ENCODE measurements at regions not wholly inside any gene's neighbourhood (a gene's known extent, or its start where the extent isn't known, plus 50 kb on each side); places are given as distances from the start of the nearest gene placed in this dataset.

- Histone ChIP-seq H3K27me3 (replicated peaks in 1 of 4; ENCODE audit: control insufficient read depth in 3 of 4, extremely low read depth in 1 of 4, insufficient read depth in 3 of 4, low read length in 3 of 4) (no peaks in the 10 kb centered on the region; a peak in 1 of 7 replicates), H3K4ac (replicated peaks; ENCODE audit: insufficient read length, low read depth, low read length) (no peak overlapping the region), H3K27ac (ENCODE audit: low read depth, low read length) (no peak overlapping the region), H3K14ac (ENCODE audit: insufficient read length) (no peak overlapping the region), H3K18ac (ENCODE audit: extremely low read depth, low read length) (no peak overlapping the region), H4K5ac (ENCODE audit: insufficient read length, low read depth, low read length) (no peak overlapping the region), H2BK12ac (ENCODE audit: low read depth, low read length) (no peak overlapping the region), H2BK15ac (ENCODE audit: low read length) (no peak overlapping the region), H3K9me3 (ENCODE audit: insufficient read depth in 2 of 2, low read depth in 1 of 2, low read length in 1 of 2) (0 out of 4 replicates have a peak, but pooled peaks cover 0 to 3% of the 10 kb centered on the region in 2 experiments), H3K36me3 (ENCODE audit: control insufficient read depth in 2 of 4, insufficient read depth in 4 of 4, low read length in 3 of 4) (no peaks in the 10 kb centered on the region), H3K56ac (replicated peaks; ENCODE audit: insufficient read length, low read depth, low read length) (no peak overlapping the region), H3K23ac (ENCODE audit: insufficient read length) (no peak overlapping the region), H4K20me1 (replicated peaks in 1 of 2; ENCODE audit: control insufficient read depth in 1 of 2, insufficient read depth in 2 of 2, low read length in 2 of 2) (no peaks in the 10 kb centered on the region), H3K4me1 (replicated peaks in 1 of 4; ENCODE audit: control insufficient read depth in 3 of 4, insufficient read depth in 4 of 4, low read length in 3 of 4) (no peaks in the 10 kb centered on the region), H3K79me2 (ENCODE audit: control insufficient read depth in 1 of 2, insufficient read depth in 2 of 2, low read length in 2 of 2) (no peaks in the 10 kb centered on the region), H3K4me2 (ENCODE audit: insufficient read depth in 1 of 2, low read depth in 2 of 2, low read length in 2 of 2) (no peak overlapping the region), H3K23me2 (ENCODE audit: low read depth, low read length) (no peaks in the 10 kb centered on the region), H2AK5ac (ENCODE audit: low read depth, low read length) (no peak overlapping the region), H3K4me3 (ENCODE audit: extremely low read depth in 1 of 4, insufficient read depth in 2 of 4, low read depth in 3 of 4, low read length in 4 of 4) (no peak overlapping the region), H2AFZ (ENCODE audit: low read length) (no peak overlapping the region), H2BK5ac (ENCODE audit: low read depth, low read length) (no peak overlapping the region), H3K9ac (replicated peaks in 1 of 4; ENCODE audit: extremely low read depth in 1 of 4, low read depth in 3 of 4, low read length in 3 of 4) (no peak overlapping the region), H2BK20ac (ENCODE audit: low read length) (no peak overlapping the region), H2BK120ac (replicated peaks; ENCODE audit: low read depth, low read length) (no peak overlapping the region), H3K79me1 (ENCODE audit: low read depth, low read length) (no peaks in the 10 kb centered on the region), H4K8ac (ENCODE audit: extremely low read depth, insufficient read depth, low read length) (no peak overlapping the region), H4K91ac (replicated peaks; ENCODE audit: insufficient read length, low read length) (no peak overlapping the region)
- no peak for DNase-seq (ENCODE audit: low read depth in 1 of 2, low spot score in 2 of 2)
- ChIA-PET POLR2A (ENCODE audit: partially characterized antibody) (no interaction called here), CTCF (ENCODE audit: partially characterized antibody) (no interaction called here)
- 93% methylated on average over 5 of the region's 5 CpGs; no CpG with 5 or more reads in 1 of the 2 experiments for WGBS, 2 experiments (ENCODE audit: extremely low coverage in 1 of 2, insufficient coverage in 1 of 2, insufficient read length in 1 of 2, insufficient replicate concordance in 2 of 2, low coverage in 1 of 2, low lambda C conversion rate in 2 of 2, missing lambda C conversion rate in 1 of 2)
- TF ChIP-seq POLR2AphosphoS5 (IDR thresholded peaks at IDR 0.05; ENCODE audit: low read depth, low read length) (no peak), POU5F1 (IDR thresholded peaks at IDR 0.05; ENCODE audit: low read depth, low read length) (no peak), CREB1 (IDR thresholded peaks at IDR 0.05) (no peak), SIN3A (conservative IDR thresholded peaks at IDR 0.05 in 1 of 2, IDR thresholded peaks at IDR 0.05 in 1 of 2; ENCODE audit: low read depth in 1 of 2, low read length in 2 of 2) (no peak), RFX5 (IDR thresholded peaks at IDR 0.05; ENCODE audit: borderline replicate concordance, low read depth, low read length) (no peak), BCL11A (IDR thresholded peaks at IDR 0.05; ENCODE audit: low read depth in 2 of 2, low read length in 2 of 2) (no peak), BACH1 (IDR thresholded peaks at IDR 0.05; ENCODE audit: low read length) (no peak), CHD1 (IDR thresholded peaks at IDR 0.05; ENCODE audit: low read depth, low read length) (no peak), RBBP5 (IDR thresholded peaks at IDR 0.05; ENCODE audit: borderline replicate concordance, low read depth, low read length) (no peak), JUND (IDR thresholded peaks at IDR 0.05; ENCODE audit: low read length) (no peak), TEAD4 (IDR thresholded peaks at IDR 0.05; ENCODE audit: low read depth, low read length) (no peak), TCF12 (IDR thresholded peaks at IDR 0.05; ENCODE audit: low read depth, low read length) (no peak), SP4 (IDR thresholded peaks at IDR 0.05; ENCODE audit: low read length) (no peak), PHF8 (conservative IDR thresholded peaks at IDR 0.05; ENCODE audit: low read depth, low read length) (no peak), HDAC2 (IDR thresholded peaks at IDR 0.05; ENCODE audit: borderline replicate concordance in 1 of 2, low read depth in 2 of 2, low read length in 2 of 2) (no peak), CEBPB (IDR thresholded peaks at IDR 0.05; ENCODE audit: low read depth, low read length) (no peak), TAF7 (optimal IDR thresholded peaks at IDR 0.05; ENCODE audit: borderline replicate concordance, low read depth, low read length) (no peak)
- FAIRE-seq = no peak
Observed at GRCh38 chr4:24405341-24405740, 179.0 kb downstream of the DHX15 start.
